ENCODE measurements at regions not wholly inside any gene's neighbourhood (a gene's known extent, or its start where the extent isn't known, plus 50 kb on each side); places are given as distances from the start of the nearest gene placed in this dataset.

DNA sequence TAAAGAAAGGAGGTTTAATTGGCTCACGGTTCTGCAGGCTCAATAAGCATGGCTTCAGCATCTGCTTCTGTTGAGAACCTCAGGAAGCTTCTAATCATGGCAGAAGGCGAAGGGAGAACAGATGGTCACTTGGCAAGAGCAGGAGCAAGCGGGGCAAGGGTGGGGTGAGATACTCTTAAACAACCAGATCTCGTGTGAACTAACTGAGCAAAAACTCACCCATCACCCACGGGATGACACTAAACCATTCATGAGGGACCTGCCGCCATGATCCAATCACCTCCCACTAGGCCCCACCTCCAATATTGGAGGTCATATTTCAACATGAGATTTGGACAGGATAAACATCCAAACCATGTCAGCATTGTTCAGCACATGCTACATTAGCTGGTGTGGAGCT is 89.1 kb upstream of the HAND1 start:
- peaks cover 4% of the 10 kb centered on the region for H3K27me3 ChIP-seq (ENCODE audit: insufficient read depth, low read length)
- no peaks in the 10 kb centered on the region for H3K4me1 ChIP-seq (ENCODE audit: insufficient read depth, low read length)
- H3K9me3 ChIP-seq (ENCODE audit: low read length) = no peaks in the 10 kb centered on the region
- H3K36me3 ChIP-seq (ENCODE audit: insufficient read depth, low read length) = no peaks in the 10 kb centered on the region
- H2AFZ ChIP-seq (ENCODE audit: low read depth, low read length) = no peak overlapping the region
- no peak overlapping the region for H3K4me3 ChIP-seq (ENCODE audit: low read length)

GRCh38 chr5:154566146-154566680 is 88.2 kb upstream of the HAND1 start:
- Histone ChIP-seq H3K4me3 (ENCODE audit: low read length) (no peak overlapping the region), H3K9me3 (ENCODE audit: low read length) (no peaks in the 10 kb centered on the region), H3K4me1 (ENCODE audit: insufficient read depth, low read length) (no peaks in the 10 kb centered on the region), H3K27me3 (ENCODE audit: insufficient read depth, low read length) (peaks cover 4% of the 10 kb centered on the region), H2AFZ (ENCODE audit: low read depth, low read length) (no peak overlapping the region), H3K36me3 (ENCODE audit: insufficient read depth, low read length) (no peaks in the 10 kb centered on the region)

DNA sequence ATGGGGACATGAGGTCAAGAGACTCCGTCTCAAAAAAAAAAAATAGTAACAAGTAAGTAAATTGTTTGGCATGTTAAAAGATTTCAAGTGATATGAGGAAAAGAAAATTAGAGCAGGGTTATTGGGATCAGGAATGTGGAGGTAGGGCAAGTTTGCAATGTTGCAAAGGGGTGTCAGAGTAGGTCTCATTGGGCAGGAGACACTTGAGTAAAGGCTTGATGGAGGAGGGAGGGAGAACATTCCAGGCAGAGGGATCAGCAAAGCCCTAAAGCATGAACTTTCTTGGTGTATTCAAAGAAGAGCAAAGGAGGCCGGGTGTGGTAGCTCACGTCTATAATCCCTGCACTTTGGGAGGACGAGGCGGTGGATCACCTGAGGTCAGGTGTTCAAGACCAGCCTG is 87.1 kb upstream of the HAND1 start:
- Histone ChIP-seq H3K4me3 (ENCODE audit: low read length) (no peak overlapping the region), H3K9me3 (ENCODE audit: low read length) (no peaks in the 10 kb centered on the region), H3K27me3 (ENCODE audit: insufficient read depth, low read length) (no peaks in the 10 kb centered on the region), H2AFZ (ENCODE audit: low read depth, low read length) (no peak overlapping the region), H3K4me1 (ENCODE audit: insufficient read depth, low read length) (no peaks in the 10 kb centered on the region), H3K36me3 (ENCODE audit: insufficient read depth, low read length) (no peaks in the 10 kb centered on the region)

DNA sequence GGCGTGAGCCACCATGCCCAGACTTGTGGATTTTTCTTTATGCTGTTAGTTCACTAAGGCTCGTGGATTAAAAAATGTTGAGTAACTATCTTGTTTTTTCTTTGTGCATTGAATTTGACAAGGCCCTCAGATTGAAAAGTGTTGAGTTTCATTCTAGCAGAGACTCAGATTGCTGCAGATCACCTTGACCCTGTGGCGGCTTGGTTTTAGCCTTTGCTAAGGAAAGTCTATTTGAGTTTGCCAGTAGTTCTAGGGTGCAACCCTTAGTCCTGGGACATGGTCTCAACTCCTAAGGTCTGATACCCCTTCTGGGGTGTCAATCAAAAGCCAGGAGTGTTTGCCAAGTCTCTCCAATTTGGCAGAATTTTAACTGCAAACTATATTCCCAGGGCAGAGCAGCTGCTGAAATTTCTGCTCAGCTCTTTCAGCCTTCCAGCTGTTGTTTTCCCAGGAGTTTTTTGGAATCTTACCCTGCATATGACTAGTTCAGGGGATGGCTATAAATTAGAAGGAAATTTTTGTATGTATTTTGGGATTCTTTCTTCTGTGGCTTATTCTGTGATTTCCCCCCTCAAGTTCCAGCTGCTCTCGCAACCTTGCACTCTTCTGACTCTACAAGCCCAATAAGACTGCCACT is 84.3 kb upstream of the HAND1 start:
- Histone ChIP-seq H3K4me3 (ENCODE audit: low read length) (no peak overlapping the region), H3K27me3 (ENCODE audit: insufficient read depth, low read length) (no peaks in the 10 kb centered on the region), H3K36me3 (ENCODE audit: insufficient read depth, low read length) (no peaks in the 10 kb centered on the region), H3K4me1 (ENCODE audit: insufficient read depth, low read length) (no peaks in the 10 kb centered on the region), H2AFZ (ENCODE audit: low read depth, low read length) (no peak overlapping the region), H3K9me3 (ENCODE audit: low read length) (no peaks in the 10 kb centered on the region)

DNA sequence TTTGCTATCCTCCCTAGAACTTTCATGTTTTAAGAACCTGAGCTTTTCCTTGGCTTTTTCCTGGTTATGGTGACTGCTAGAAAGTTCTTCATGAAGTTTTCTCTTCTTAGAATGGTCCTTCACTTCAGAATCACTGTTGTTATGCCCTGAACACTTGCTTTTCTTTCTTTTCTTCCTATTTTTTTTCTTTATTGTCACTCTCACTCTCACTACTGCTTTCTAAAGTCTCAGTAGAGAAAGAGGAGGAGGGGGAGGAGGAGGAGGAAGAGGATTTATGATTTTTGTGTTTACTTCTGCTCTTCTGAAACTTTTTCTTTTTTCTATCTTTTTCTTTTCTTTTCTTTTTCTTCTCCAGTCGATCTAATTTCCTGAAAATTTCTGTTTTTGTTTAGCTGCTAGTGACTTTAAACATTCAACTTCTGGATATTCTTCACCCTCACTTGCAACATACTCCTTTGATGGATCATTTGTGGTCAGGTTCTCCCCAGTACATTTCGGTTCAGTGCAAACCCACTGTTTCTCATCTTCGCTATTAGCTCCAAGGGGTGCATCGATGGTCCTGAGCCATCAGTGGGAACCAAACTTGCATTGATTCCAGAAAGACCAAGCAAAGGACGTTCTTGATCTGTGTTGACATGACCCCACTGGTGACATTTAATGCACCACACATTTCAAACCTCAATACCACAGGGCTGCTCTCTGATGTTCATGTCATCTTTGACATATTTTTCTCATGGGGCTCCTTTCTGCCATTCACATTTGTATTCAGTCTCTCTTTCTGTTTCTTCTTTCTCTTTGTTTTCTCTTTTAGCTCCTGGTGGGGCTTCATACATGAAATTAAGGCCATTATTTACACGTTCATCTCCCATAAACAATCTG is 81.6 kb upstream of the HAND1 start:
- Histone ChIP-seq H3K4me1 (ENCODE audit: insufficient read depth, low read length) (no peaks in the 10 kb centered on the region), H3K9me3 (ENCODE audit: low read length) (no peaks in the 10 kb centered on the region), H3K4me3 (ENCODE audit: low read length) (no peak overlapping the region), H3K27me3 (ENCODE audit: insufficient read depth, low read length) (no peaks in the 10 kb centered on the region), H3K36me3 (ENCODE audit: insufficient read depth, low read length) (no peaks in the 10 kb centered on the region), H2AFZ (ENCODE audit: low read depth, low read length) (no peak overlapping the region)

DNA sequence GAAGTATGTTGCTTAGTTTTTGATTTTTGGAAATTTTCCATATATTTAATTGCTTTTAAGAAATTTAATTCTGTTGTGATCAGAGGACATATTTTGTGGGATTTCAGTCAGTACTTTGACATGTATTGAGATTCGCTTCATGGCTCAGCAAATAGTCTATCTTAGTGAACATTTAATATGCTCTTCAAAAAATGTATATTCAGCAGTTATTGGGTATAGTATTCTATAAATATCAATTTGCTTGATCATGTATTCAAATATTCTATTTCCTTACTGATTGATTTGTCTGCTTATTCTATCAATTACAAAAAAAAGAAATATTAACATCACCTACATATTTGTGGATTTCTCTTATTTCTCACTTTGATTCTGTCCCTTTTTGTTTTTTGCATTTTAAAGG is 79.5 kb upstream of the HAND1 start:
- Histone ChIP-seq H3K4me3 (ENCODE audit: low read length) (no peak overlapping the region), H3K9me3 (ENCODE audit: low read length) (peaks cover 6% of the 10 kb centered on the region), H3K4me1 (ENCODE audit: insufficient read depth, low read length) (no peaks in the 10 kb centered on the region), H3K27me3 (ENCODE audit: insufficient read depth, low read length) (no peaks in the 10 kb centered on the region), H3K36me3 (ENCODE audit: insufficient read depth, low read length) (no peaks in the 10 kb centered on the region), H2AFZ (ENCODE audit: low read depth, low read length) (no peak overlapping the region)

DNA sequence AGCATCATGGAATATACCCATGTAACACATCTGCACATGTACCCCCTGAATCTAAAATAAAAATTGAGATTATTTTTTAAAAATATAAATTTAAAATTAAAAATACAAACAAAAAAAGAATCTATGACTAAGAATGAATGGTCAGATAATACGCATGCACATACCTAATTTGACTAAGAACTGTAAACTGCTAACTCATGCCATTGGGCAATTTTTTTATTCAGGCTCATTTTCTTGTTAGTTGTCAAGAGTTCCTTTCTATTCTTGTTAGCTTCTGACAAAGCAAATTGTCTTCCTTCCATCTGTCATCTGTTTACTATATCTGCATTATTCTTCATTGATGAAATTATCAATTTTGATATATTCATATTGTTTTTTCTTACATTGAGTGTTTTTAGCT is 69.5 kb upstream of the HAND1 start:
- Histone ChIP-seq H3K4me3 (ENCODE audit: low read length) (no peak overlapping the region), H3K4me1 (ENCODE audit: insufficient read depth, low read length) (no peaks in the 10 kb centered on the region), H2AFZ (ENCODE audit: low read depth, low read length) (no peak overlapping the region), H3K36me3 (ENCODE audit: insufficient read depth, low read length) (no peaks in the 10 kb centered on the region), H3K9me3 (ENCODE audit: low read length) (no peaks in the 10 kb centered on the region), H3K27me3 (ENCODE audit: insufficient read depth, low read length) (peaks cover 13% of the 10 kb centered on the region)

GRCh38 chr5:154546719-154547118 is 68.7 kb upstream of the HAND1 start:
- Histone ChIP-seq H3K4me3 (ENCODE audit: low read length) (no peak overlapping the region), H2AFZ (ENCODE audit: low read depth, low read length) (no peak overlapping the region), H3K36me3 (ENCODE audit: insufficient read depth, low read length) (no peaks in the 10 kb centered on the region), H3K4me1 (ENCODE audit: insufficient read depth, low read length) (no peaks in the 10 kb centered on the region), H3K9me3 (ENCODE audit: low read length) (no peaks in the 10 kb centered on the region), H3K27me3 (ENCODE audit: insufficient read depth, low read length) (peaks cover 21% of the 10 kb centered on the region)

DNA sequence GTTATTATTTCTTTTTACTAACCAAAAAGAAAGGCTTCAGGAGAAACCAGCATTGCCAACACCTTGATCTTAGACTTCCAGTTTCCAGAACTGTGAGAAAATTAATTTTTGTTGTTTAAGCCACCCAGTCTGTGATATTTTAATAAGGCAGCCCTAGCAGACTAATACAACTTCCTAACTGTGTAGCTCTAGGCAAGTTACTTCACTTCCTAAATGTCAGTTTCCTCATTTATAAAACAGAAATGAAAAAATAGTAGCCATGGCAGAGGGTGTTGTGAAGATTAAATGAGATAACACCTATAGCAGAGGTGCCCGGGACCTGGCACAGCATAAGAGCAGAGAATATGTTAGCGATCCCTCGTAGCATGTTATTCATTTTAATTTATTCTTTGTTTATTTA is 66.6 kb upstream of the HAND1 start:
- no peaks in the 10 kb centered on the region for H3K9me3 ChIP-seq (ENCODE audit: low read length)
- no peak overlapping the region for H2AFZ ChIP-seq (ENCODE audit: low read depth, low read length)
- no peaks in the 10 kb centered on the region for H3K36me3 ChIP-seq (ENCODE audit: insufficient read depth, low read length)
- peaks cover 21% of the 10 kb centered on the region for H3K27me3 ChIP-seq (ENCODE audit: insufficient read depth, low read length)
- no peaks in the 10 kb centered on the region for H3K4me1 ChIP-seq (ENCODE audit: insufficient read depth, low read length)
- H3K4me3 ChIP-seq (ENCODE audit: low read length) = no peak overlapping the region

GRCh38 chr5:154543380-154543779 is 65.4 kb upstream of the HAND1 start:
- Histone ChIP-seq H3K27me3 (ENCODE audit: insufficient read depth, low read length) (peaks cover 21% of the 10 kb centered on the region), H3K4me3 (ENCODE audit: low read length) (no peak overlapping the region), H3K9me3 (ENCODE audit: low read length) (no peaks in the 10 kb centered on the region), H3K4me1 (ENCODE audit: insufficient read depth, low read length) (no peaks in the 10 kb centered on the region), H2AFZ (ENCODE audit: low read depth, low read length) (no peak overlapping the region), H3K36me3 (ENCODE audit: insufficient read depth, low read length) (no peaks in the 10 kb centered on the region)

GRCh38 chr5:154542581-154542980 is 64.6 kb upstream of the HAND1 start:
- Histone ChIP-seq H3K27me3 (ENCODE audit: insufficient read depth, low read length) (peaks cover 21% of the 10 kb centered on the region), H3K4me3 (ENCODE audit: low read length) (no peak overlapping the region), H2AFZ (ENCODE audit: low read depth, low read length) (no peak overlapping the region), H3K9me3 (ENCODE audit: low read length) (no peaks in the 10 kb centered on the region), H3K36me3 (ENCODE audit: insufficient read depth, low read length) (no peaks in the 10 kb centered on the region), H3K4me1 (ENCODE audit: insufficient read depth, low read length) (no peaks in the 10 kb centered on the region)

DNA sequence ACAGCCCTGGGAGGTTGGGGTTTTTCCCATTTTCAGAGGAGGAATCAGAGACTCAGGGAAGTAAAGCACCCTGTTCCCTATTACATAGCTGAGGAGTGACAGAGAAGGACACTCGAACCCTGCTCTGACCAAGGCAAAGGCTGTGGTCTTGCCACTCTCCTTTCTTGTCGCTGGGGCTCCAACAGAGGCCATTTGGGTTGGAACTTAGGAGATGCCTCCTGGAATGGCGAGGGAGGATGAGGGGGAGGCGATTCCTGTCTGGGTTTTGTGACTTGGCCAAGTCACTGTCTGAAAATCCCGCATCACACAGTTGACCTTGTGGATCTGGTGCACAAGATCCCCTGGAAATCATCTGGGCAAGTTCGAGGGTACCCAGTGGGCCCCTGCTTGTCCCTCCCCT is 64.0 kb upstream of the HAND1 start:
- peaks cover 23% of the 10 kb centered on the region for H3K27me3 ChIP-seq (ENCODE audit: insufficient read depth, low read length)
- H3K4me3 ChIP-seq (ENCODE audit: low read length) = no peak overlapping the region
- H2AFZ ChIP-seq (ENCODE audit: low read depth, low read length) = no peak overlapping the region
- H3K9me3 ChIP-seq (ENCODE audit: low read length) = no peaks in the 10 kb centered on the region
- no peaks in the 10 kb centered on the region for H3K4me1 ChIP-seq (ENCODE audit: insufficient read depth, low read length)
- H3K36me3 ChIP-seq (ENCODE audit: insufficient read depth, low read length) = no peaks in the 10 kb centered on the region

DNA sequence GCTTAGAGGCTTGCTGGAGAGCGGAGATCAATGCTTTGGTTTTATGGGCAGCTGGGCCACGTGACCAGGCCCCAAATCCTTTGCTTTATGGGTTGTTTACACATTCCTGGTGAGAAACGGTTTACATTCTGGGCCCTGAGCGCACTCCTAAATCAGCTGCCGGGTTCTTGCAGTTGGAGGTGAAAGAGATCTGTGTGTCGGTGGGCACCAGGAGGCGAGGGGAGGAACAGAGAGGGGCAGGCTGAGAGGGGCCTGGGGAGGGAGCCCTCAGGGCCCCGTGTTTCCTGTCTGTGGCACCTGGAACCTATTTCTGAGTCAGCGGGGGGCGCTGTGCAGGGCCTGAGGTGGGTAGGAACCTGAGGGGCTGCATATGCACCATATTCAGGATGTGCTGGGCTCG is 63.5 kb upstream of the HAND1 start:
- H3K27me3 ChIP-seq (ENCODE audit: insufficient read depth, low read length) = peaks cover 23% of the 10 kb centered on the region
- no peaks in the 10 kb centered on the region for H3K36me3 ChIP-seq (ENCODE audit: insufficient read depth, low read length)
- no peaks in the 10 kb centered on the region for H3K9me3 ChIP-seq (ENCODE audit: low read length)
- H2AFZ ChIP-seq (ENCODE audit: low read depth, low read length) = no peak overlapping the region
- H3K4me1 ChIP-seq (ENCODE audit: insufficient read depth, low read length) = no peaks in the 10 kb centered on the region
- H3K4me3 ChIP-seq (ENCODE audit: low read length) = no peak overlapping the region
